ENCODE measurements at regions not wholly inside any gene's neighbourhood (a gene's known extent, or its start where the extent isn't known, plus 50 kb on each side); places are given as distances from the start of the nearest gene placed in this dataset.
A peak's percentile ranks its signal among the peaks of the same experiment; 100 is the strongest.

- TF ChIP-seq EZH2phosphoT487 (IDR thresholded peaks at IDR 0.05; ENCODE audit: borderline replicate concordance) = no peak
- peak; percentile 41 for TF ChIP-seq CTCF (conservative IDR thresholded peaks at IDR 0.05; ENCODE audit: low read length)
These were observed 343.8 kb downstream of the CYRIA start for GRCh38 chr2:16321872-16322271.
